B cell (primary cell): ENCODE measurements at regions not wholly inside any gene's neighbourhood (a gene's known extent, or its start where the extent isn't known, plus 50 kb on each side); places are given as distances from the start of the nearest gene placed in this dataset.

ENCODE experiments used
- ATAC-seq: fragments of 200-7000 bp; cut with Tn5 transposase; one replicate; pipeline ENCODE4 v1.10.0; 2021; ENCODE audit warnings: low read depth, mild to moderate bottlenecking, moderate number of reproducible peaks, moderate library complexity
- CTCF ChIA-PET: fragments of 350-600 bp; sonication (Branson Sonifier 250); formaldehyde crosslinking; loops from one replicate; lab custom pipeline; 2021; ENCODE audit warnings: antibody characterized with exemption, inconsistent platforms; lab: Charles Lee
- POLR2A ChIA-PET: fragments of 350-600 bp; sonication (Branson Sonifier 250); formaldehyde crosslinking; loops from one replicate; lab custom pipeline; 2021; ENCODE audit warnings: antibody characterized with exemption; lab: Charles Lee
- DNase-seq: peaks from one replicate; pipeline ENCODE4 v3.0.0; 2013
- H2AFZ ChIP-seq: 2 replicates; pipeline ENCODE4 v1.6.1; 2012; ENCODE audit warnings: mild to moderate bottlenecking, low read depth, low read length; ENCODE audit not compliant: insufficient read depth, poor library complexity, severe bottlenecking
- H3K27ac ChIP-seq, 2 donors: 1 replicate in 1 of 2; 2 replicates in 1 of 2; pipeline ENCODE4 v1.5.1; 2012 to 2013; ENCODE audit warnings: low read length in 2 of 2, mild to moderate bottlenecking in 2 of 2, moderate library complexity in 1 of 2
- H3K27me3 ChIP-seq, 4 experiments: fragments of 200-600 bp in 1 of 4; sonication (generic) in 1 of 4; replicated peaks in 1 of 4; 1 replicate in 2 of 4; 2 replicates in 2 of 4; pipeline versions ENCODE4 v1.6.1 to v1.7.0; 2013 to 2016; ENCODE audit warnings: low read length in 3 of 4, mild to moderate bottlenecking in 2 of 4, mixed read lengths in 1 of 4, moderate library complexity in 1 of 4; ENCODE audit not compliant: insufficient read depth in 4 of 4, control insufficient read depth in 3 of 4; ENCODE audit errors: control extremely low read depth in 1 of 4
- H3K36me3 ChIP-seq, 2 experiments: replicated peaks in 1 of 2; 1 replicate in 1 of 2; 2 replicates in 1 of 2; pipeline versions ENCODE4 v1.6.1 to v1.7.1; 2013; ENCODE audit warnings: low read length in 1 of 2; ENCODE audit not compliant: insufficient read depth in 2 of 2, control insufficient read depth in 1 of 2; ENCODE audit errors: control extremely low read depth in 1 of 2, extremely low read depth in 1 of 2
- H3K4me1 ChIP-seq, 2 donors: fragments of 200-600 bp in 1 of 2; sonication (generic) in 1 of 2; 1 replicate in 1 of 2; 2 replicates in 1 of 2; pipeline versions ENCODE4 v1.5.1 to v1.6.1; 2013 to 2017; ENCODE audit warnings: low read length in 2 of 2; ENCODE audit not compliant: control insufficient read depth in 2 of 2, insufficient read depth in 2 of 2
- H3K4me2 ChIP-seq: replicated peaks from 2 replicates; pipeline ENCODE3; 2012; ENCODE audit warnings: mild to moderate bottlenecking, low read depth, low read length; ENCODE audit not compliant: poor library complexity, severe bottlenecking
- H3K4me3 ChIP-seq, 5 experiments: fragments of 200-600 bp in 1 of 5; sonication (generic) in 1 of 5; 1 replicate in 3 of 5; 2 replicates in 2 of 5; pipeline versions ENCODE4 v1.5.1 to v1.7.0; 2011 to 2016; ENCODE audit warnings: low read length in 4 of 5, mild to moderate bottlenecking in 4 of 5, low read depth in 2 of 5, control low read depth in 1 of 5, moderate library complexity in 1 of 5; ENCODE audit not compliant: insufficient read depth in 1 of 5; ENCODE audit errors: control extremely low read depth in 1 of 5, extremely low read depth in 1 of 5
- H3K79me2 ChIP-seq: fragments of 200-600 bp; sonication (generic); one replicate; pipeline ENCODE4 v1.6.0; 2016; ENCODE audit warnings: low read length; ENCODE audit not compliant: control insufficient read depth, insufficient read depth
- H3K9ac ChIP-seq: fragments of 200-600 bp; sonication (generic); 2 replicates; pipeline ENCODE4 v1.6.1; 2017; ENCODE audit warnings: mild to moderate bottlenecking, low read length, moderate library complexity
- H3K9me3 ChIP-seq, 3 donors: one replicate each; pipeline versions ENCODE4 v1.6.1 to v1.7.1; 2013; ENCODE audit warnings: low read length in 2 of 3; ENCODE audit not compliant: control insufficient read depth in 2 of 3, insufficient read depth in 1 of 3; ENCODE audit errors: control extremely low read depth in 1 of 3
- H4K20me1 ChIP-seq: 2 replicates; pipeline ENCODE4 v1.6.0; 2012; ENCODE audit warnings: mild to moderate bottlenecking, low read length; ENCODE audit not compliant: insufficient read depth, control insufficient read depth, poor library complexity, severe bottlenecking
- H3K27ac Mint-ChIP-seq: one replicate; pipeline ENCODE4 v1.8.0; 2021; ENCODE audit warnings: mixed read lengths
- H3K27me3 Mint-ChIP-seq: one replicate; pipeline ENCODE4 v1.8.0; 2021; ENCODE audit warnings: mixed read lengths
- H3K4me1 Mint-ChIP-seq: one replicate; pipeline ENCODE4 v1.8.0; 2021; ENCODE audit warnings: mixed read lengths
- H3K4me3 Mint-ChIP-seq: one replicate; pipeline ENCODE4 v1.8.0; 2021; ENCODE audit warnings: mixed read lengths
- H3K9me3 Mint-ChIP-seq: one replicate; pipeline ENCODE4 v1.8.0; 2022; ENCODE audit warnings: mixed read lengths; ENCODE audit not compliant: insufficient read depth
- CTCF ChIP-seq: fragments of 200-600 bp; IDR thresholded peaks from one replicate; pipeline ENCODE4 v1.8.0; 2022; ENCODE audit warnings: antibody characterized with exemption, mild to moderate bottlenecking
- EZH2 ChIP-seq: IDR thresholded peaks from 2 replicates; pipeline ENCODE4 v1.6.1; 2012; ENCODE audit warnings: borderline replicate concordance, low read depth, mild to moderate bottlenecking, moderate library complexity, low read length; ENCODE audit not compliant: insufficient read depth, poor library complexity, severe bottlenecking
- WGBS: methylation state at CpG from one replicate; pipeline ENCODE4 v1.1.5; 2013; ENCODE audit warnings: missing lambda C conversion rate; ENCODE audit not compliant: insufficient coverage; 5-methylcytosine and 5-hydroxymethylcytosine counted together
- intact Hi-C: fragments of 100-400 bp; cut with micrococcal nuclease; formaldehyde crosslinking; loops from one replicate; pipeline ENCODE4 v1.10.0; 2022

DNA sequence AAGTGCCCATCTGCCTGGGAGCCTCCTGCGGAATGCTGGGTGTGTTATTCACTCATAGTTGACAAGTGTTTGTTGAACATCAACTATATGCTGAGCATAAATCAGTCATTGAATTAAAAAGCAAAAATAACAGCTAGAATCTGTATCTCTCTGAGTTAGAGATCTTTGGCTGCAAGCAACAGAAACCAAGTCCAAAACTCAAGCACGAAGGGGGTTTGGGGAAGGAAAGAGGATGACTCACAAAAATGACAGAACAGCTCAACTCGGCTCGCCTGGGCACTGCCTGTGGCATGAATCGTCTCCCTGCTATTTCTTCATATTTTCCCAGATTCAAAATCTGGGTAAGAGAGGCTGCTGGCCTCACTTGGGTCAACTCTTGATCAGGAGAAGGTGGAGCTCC, 72.6 kb upstream of the NCOR2 start:
- Histone ChIP-seq H2AFZ (no peak overlapping the region), H3K4me1 (no peaks in the 10 kb centered on the region), H3K4me2 (no peak overlapping the region), H3K27ac (no peak overlapping the region), H4K20me1 (no peaks in the 10 kb centered on the region), H3K9ac (no peak overlapping the region), H3K79me2 (no peaks in the 10 kb centered on the region), H3K4me3 (no peak overlapping the region), H3K36me3 (no peaks in the 10 kb centered on the region), H3K27me3 (no peaks in the 10 kb centered on the region), H3K9me3 (no peaks in the 10 kb centered on the region)
- intact Hi-C loops: no loop called here
- ChIA-PET POLR2A (no interaction called here), CTCF (no interaction called here)
- no peak for ATAC-seq
- Mint-ChIP-seq H3K4me3 (no peak overlapping the region), H3K27me3 (peaks cover 23% of the 10 kb centered on the region), H3K4me1 (peaks cover 5% of the 10 kb centered on the region), H3K9me3 (no peaks in the 10 kb centered on the region), H3K27ac (no peak overlapping the region)
- 65% methylated on average over 4 of the region's 5 CpGs for WGBS
- no peak for DNase-seq
- TF ChIP-seq CTCF (no peak), EZH2 (no peak)

GRCh38 chr12:124639122-124639806, 71.9 kb upstream of the NCOR2 start:
- WGBS: 93% methylated on average over 3 of the region's 6 CpGs
- peaks cover 23% of the 10 kb centered on the region for H3K27me3 Mint-ChIP-seq
- no peaks in the 10 kb centered on the region for H3K4me1 ChIP-seq
- ATAC-seq (no peak), DNase-seq (no peak)
- no peaks in the 10 kb centered on the region for H3K79me2 ChIP-seq
- H3K9me3 ChIP-seq: no peaks in the 10 kb centered on the region
- H3K4me3 ChIP-seq: no peak overlapping the region
- H3K9me3 Mint-ChIP-seq: no peaks in the 10 kb centered on the region
- no peaks in the 10 kb centered on the region for H3K36me3 ChIP-seq
- POLR2A ChIA-PET: no interaction called here
- no peak overlapping the region for H3K4me2 ChIP-seq
- CTCF ChIA-PET: no interaction called here
- peaks cover 5% of the 10 kb centered on the region for H3K4me1 Mint-ChIP-seq
- TF ChIP-seq CTCF (no peak), EZH2 (no peak)
- H3K27ac ChIP-seq: no peak overlapping the region
- H3K9ac ChIP-seq: no peak overlapping the region
- intact Hi-C loops: no loop called here
- H3K4me3 Mint-ChIP-seq: no peak overlapping the region
- H4K20me1 ChIP-seq: no peaks in the 10 kb centered on the region
- H3K27me3 ChIP-seq: peaks cover 0 to 3% (median 0%) of the 10 kb centered on the region in 4 experiments
- H3K27ac Mint-ChIP-seq: no peak overlapping the region
- H2AFZ ChIP-seq: no peak overlapping the region
